Activated T-cell treated with anti-CD3 and anti-CD28 coated beads, Interleukin-2, amount 50 U/mL, for 24 hours (primary cell): ENCODE measurements at regions not wholly inside any gene's neighbourhood (a gene's known extent, or its start where the extent isn't known, plus 50 kb on each side); places are given as distances from the start of the nearest gene placed in this dataset.

Source experiments
- DNase-seq: peaks from one replicate; pipeline ENCODE4 v3.0.0-alpha.2; 2020
- H3K27ac Mint-ChIP-seq: 2 replicates; pipeline ENCODE4 v1.8.0; 2020; ENCODE audit warnings: mild to moderate bottlenecking, mixed read lengths
- H3K27me3 Mint-ChIP-seq: 2 replicates; pipeline ENCODE4 v1.8.0; 2020; ENCODE audit warnings: mixed read lengths
- H3K36me3 Mint-ChIP-seq: 2 replicates; pipeline ENCODE4 v1.8.0; 2020; ENCODE audit warnings: low read depth, mixed read lengths
- H3K4me1 Mint-ChIP-seq: 2 replicates; pipeline ENCODE4 v1.8.0; 2020; ENCODE audit warnings: low read depth, mixed read lengths
- H3K4me3 Mint-ChIP-seq: 2 replicates; pipeline ENCODE4 v1.8.0; 2020; ENCODE audit warnings: mild to moderate bottlenecking, moderate library complexity, mixed read lengths
- H3K9me3 Mint-ChIP-seq: 2 replicates; pipeline ENCODE4 v1.8.0; 2020; ENCODE audit warnings: mixed read lengths

DNA sequence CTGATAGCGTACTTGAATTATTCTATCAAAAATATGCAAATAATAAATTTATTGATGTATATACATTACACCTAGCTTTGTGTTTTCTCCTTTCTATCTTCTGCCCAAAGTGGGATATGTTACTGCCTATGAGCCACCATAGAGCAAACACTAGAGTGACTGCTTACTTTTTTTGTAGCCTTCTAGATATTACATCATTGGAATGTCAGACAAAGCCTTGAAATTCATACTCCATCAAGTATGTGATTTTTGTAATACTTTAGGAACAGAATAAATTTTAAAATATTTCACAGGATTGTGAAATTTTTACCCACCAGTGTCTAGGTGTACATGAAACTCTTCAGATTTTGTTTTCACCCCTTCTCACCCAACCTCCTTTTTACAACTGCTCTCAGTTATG, 787.6 kb downstream of the USP25 start:
- Mint-ChIP-seq H3K27me3 (no peaks in the 10 kb centered on the region), H3K27ac (no peak overlapping the region), H3K9me3 (peaks cover 2% of the 10 kb centered on the region), H3K36me3 (no peaks in the 10 kb centered on the region), H3K4me3 (no peak overlapping the region), H3K4me1 (no peaks in the 10 kb centered on the region)
- DNase-seq: no peak

GRCh38 chr21:16519036-16519435, 789.3 kb downstream of the USP25 start:
- Mint-ChIP-seq H3K9me3 (no peaks in the 10 kb centered on the region), H3K36me3 (no peaks in the 10 kb centered on the region), H3K4me1 (no peaks in the 10 kb centered on the region), H3K27me3 (no peaks in the 10 kb centered on the region), H3K4me3 (no peak overlapping the region), H3K27ac (no peak overlapping the region)
- no peak for DNase-seq

DNA sequence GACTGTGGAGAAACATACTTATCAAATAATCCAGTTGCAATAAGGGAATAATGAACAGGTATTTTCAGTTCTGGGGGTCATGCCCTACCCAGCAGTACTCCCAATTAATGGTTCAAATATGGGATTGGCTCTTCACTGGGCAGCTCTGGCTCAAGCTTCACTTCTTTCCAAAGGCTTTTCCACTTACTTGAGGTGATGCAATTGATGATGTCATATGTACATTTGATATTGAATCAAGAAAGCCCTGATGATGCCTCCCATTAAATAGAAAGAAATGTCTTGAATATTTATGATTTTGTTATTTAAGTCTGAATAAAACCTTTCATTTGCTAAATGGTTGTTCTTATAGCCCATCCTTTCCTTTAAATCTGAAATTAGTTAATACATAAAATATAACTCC, 789.9 kb downstream of the USP25 start:
- H3K27ac Mint-ChIP-seq: no peak overlapping the region
- no peaks in the 10 kb centered on the region for H3K4me1 Mint-ChIP-seq
- H3K4me3 Mint-ChIP-seq: no peak overlapping the region
- no peaks in the 10 kb centered on the region for H3K36me3 Mint-ChIP-seq
- H3K27me3 Mint-ChIP-seq: no peaks in the 10 kb centered on the region
- no peaks in the 10 kb centered on the region for H3K9me3 Mint-ChIP-seq
- DNase-seq: no peak

- no peaks in the 10 kb centered on the region for H3K4me1 Mint-ChIP-seq
- no peaks in the 10 kb centered on the region for H3K36me3 Mint-ChIP-seq
- H3K27me3 Mint-ChIP-seq: no peaks in the 10 kb centered on the region
- no peaks in the 10 kb centered on the region for H3K9me3 Mint-ChIP-seq
- no peak overlapping the region for H3K4me3 Mint-ChIP-seq
- no peak for DNase-seq
- no peak overlapping the region for H3K27ac Mint-ChIP-seq
Measured at GRCh38 chr21:16522548-16522947, 792.8 kb downstream of the USP25 start.

GRCh38 chr21:16530656-16531055, 800.9 kb downstream of the USP25 start:
- Mint-ChIP-seq H3K4me1 (no peaks in the 10 kb centered on the region), H3K27me3 (no peaks in the 10 kb centered on the region), H3K27ac (no peak overlapping the region), H3K36me3 (no peaks in the 10 kb centered on the region), H3K4me3 (no peak overlapping the region), H3K9me3 (peaks cover 16% of the 10 kb centered on the region)
- no peak for DNase-seq

DNA sequence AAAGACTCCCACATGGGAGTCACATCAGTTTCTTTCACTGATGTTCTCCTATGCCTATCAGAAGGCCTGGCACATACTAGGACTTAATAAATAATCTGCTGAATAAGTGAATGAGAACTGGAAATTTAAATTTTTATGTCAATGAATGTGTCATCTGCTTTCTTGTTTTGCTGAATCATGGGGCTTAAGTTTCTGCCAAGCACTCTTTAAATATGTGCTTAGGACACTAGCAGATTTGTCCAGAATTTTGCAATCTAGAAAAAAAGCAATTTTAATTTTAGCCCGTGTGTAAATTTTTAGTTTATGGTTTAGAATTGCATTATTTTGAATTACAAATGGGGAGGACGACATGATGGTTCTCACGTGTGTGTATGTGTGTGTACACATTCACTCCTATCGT, 803.1 kb downstream of the USP25 start:
- DNase-seq: no peak
- H3K4me1 Mint-ChIP-seq: no peaks in the 10 kb centered on the region
- no peaks in the 10 kb centered on the region for H3K27me3 Mint-ChIP-seq
- H3K36me3 Mint-ChIP-seq: no peaks in the 10 kb centered on the region
- no peak overlapping the region for H3K27ac Mint-ChIP-seq
- peaks cover 16% of the 10 kb centered on the region for H3K9me3 Mint-ChIP-seq
- H3K4me3 Mint-ChIP-seq: no peak overlapping the region

GRCh38 chr21:16533692-16534407, 804.1 kb downstream of the USP25 start:
- peaks cover 16% of the 10 kb centered on the region for H3K9me3 Mint-ChIP-seq
- H3K36me3 Mint-ChIP-seq: no peaks in the 10 kb centered on the region
- no peak overlapping the region for H3K27ac Mint-ChIP-seq
- H3K4me1 Mint-ChIP-seq: no peaks in the 10 kb centered on the region
- H3K4me3 Mint-ChIP-seq: no peak overlapping the region
- DNase-seq: no peak
- no peaks in the 10 kb centered on the region for H3K27me3 Mint-ChIP-seq

DNA sequence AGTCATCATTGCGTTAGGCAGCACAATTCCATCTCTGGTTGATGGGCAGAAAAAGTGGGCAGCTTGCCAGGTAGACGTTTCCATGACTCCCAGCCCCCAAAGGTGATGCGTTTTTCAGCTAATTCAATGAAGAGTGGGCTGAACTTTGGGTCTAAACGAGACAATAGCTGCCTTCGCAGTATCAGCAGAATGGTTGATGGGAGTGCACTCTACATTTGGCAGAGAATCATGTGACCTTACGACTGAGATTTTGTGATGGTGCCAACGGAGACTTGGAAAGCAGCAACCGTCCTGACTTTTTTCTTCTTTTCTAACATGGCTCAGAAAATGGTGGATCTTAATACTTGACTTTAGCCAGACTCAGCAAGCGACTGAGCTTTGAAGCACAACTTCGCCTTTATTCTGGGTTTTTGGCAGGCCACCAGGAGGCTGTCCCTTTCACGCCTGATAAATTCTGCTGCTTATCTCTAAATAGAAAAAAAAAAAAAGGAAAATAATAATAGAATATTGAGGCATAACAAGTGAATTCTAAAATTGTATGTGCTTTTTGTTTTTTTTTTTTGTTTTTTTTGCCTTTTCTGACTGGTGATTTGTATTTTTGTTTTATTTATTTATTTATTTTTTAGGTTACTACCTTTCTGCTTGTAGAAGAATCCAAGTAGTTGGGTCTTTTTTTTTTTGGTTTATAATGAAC, 804.8 kb downstream of the USP25 start:
- Mint-ChIP-seq H3K9me3 (peaks cover 16% of the 10 kb centered on the region), H3K4me1 (no peaks in the 10 kb centered on the region), H3K4me3 (no peak overlapping the region), H3K27me3 (no peaks in the 10 kb centered on the region), H3K27ac (no peak overlapping the region), H3K36me3 (no peaks in the 10 kb centered on the region)
- DNase-seq: no peak

DNA sequence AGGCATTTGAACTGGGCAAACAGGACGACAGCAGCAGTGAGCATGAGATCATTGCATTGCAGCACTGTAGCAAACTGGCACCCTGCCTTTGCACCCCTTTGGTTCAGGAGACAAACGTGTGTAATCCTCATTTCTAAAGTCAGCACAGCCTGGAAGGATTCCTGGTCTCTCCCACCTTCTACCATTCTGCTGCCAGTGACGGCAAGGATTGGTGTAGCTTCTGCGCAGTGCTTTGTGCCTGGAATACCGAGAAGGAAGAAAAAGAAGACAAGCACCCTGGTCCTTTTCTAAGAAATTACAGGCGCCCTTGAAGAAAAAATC, 805.3 kb downstream of the USP25 start:
- H3K27ac Mint-ChIP-seq: no peak overlapping the region
- no peak overlapping the region for H3K4me3 Mint-ChIP-seq
- H3K9me3 Mint-ChIP-seq: peaks cover 15% of the 10 kb centered on the region
- DNase-seq: no peak
- no peaks in the 10 kb centered on the region for H3K36me3 Mint-ChIP-seq
- no peaks in the 10 kb centered on the region for H3K4me1 Mint-ChIP-seq
- H3K27me3 Mint-ChIP-seq: no peaks in the 10 kb centered on the region

DNA sequence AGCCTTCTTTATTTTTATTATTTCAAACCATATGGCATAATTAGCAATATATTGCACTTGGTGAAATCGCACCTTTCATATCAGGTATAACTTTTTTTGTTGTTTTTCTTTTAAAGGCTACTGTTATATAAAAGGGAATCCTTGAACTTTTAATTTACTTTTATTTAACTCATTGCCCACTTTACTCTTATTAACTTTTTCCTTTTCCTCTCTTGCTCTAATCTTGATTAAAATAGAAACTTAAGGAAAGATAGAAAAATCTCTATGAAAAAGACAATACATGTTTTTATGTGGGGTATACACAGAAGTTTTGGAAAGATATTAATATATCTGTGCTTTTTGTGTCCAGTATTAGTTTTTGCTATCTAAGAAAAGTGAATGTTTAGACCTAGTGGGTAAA, 805.8 kb downstream of the USP25 start:
- no peak for DNase-seq
- Mint-ChIP-seq H3K9me3 (peaks cover 13% of the 10 kb centered on the region), H3K27me3 (no peaks in the 10 kb centered on the region), H3K27ac (no peak overlapping the region), H3K4me1 (no peaks in the 10 kb centered on the region), H3K36me3 (no peaks in the 10 kb centered on the region), H3K4me3 (no peak overlapping the region)

- Mint-ChIP-seq H3K4me3 (no peak overlapping the region), H3K27me3 (no peaks in the 10 kb centered on the region), H3K4me1 (no peaks in the 10 kb centered on the region), H3K9me3 (peaks cover 13% of the 10 kb centered on the region), H3K27ac (no peak overlapping the region), H3K36me3 (no peaks in the 10 kb centered on the region)
- no peak for DNase-seq
Measured at GRCh38 chr21:16536140-16536539, 806.4 kb downstream of the USP25 start.

GRCh38 chr21:16536643-16537434, 807.1 kb downstream of the USP25 start:
- no peak for DNase-seq
- Mint-ChIP-seq H3K4me3 (no peak overlapping the region), H3K4me1 (no peaks in the 10 kb centered on the region), H3K9me3 (peaks cover 8% of the 10 kb centered on the region), H3K36me3 (no peaks in the 10 kb centered on the region), H3K27me3 (no peaks in the 10 kb centered on the region), H3K27ac (no peak overlapping the region)

- Mint-ChIP-seq H3K9me3 (peaks cover 8% of the 10 kb centered on the region), H3K4me3 (no peak overlapping the region), H3K27me3 (no peaks in the 10 kb centered on the region), H3K27ac (no peak overlapping the region), H3K36me3 (no peaks in the 10 kb centered on the region), H3K4me1 (no peaks in the 10 kb centered on the region)
- no peak for DNase-seq
Measured at GRCh38 chr21:16537501-16537900, 807.7 kb downstream of the USP25 start.

DNA sequence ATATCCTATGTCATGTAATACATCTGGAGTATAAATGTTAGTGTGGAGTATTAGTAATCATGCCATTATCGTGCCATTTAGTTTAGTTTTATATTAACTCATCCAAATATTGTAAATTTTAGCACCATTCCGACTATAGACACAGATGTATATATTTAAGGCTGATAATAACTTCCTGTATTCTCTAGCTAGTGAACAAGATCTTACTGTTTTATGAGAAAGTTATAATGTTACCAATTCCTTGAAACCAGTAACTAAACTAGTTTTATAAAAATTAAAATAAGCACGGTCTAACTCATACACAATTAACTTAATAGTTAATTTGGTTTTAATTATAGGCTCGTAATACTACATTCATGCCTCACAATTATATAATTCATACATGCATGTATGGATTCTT, 808.6 kb downstream of the USP25 start:
- no peaks in the 10 kb centered on the region for H3K36me3 Mint-ChIP-seq
- peaks cover 4% of the 10 kb centered on the region for H3K9me3 Mint-ChIP-seq
- DNase-seq: no peak
- H3K27me3 Mint-ChIP-seq: no peaks in the 10 kb centered on the region
- no peak overlapping the region for H3K27ac Mint-ChIP-seq
- H3K4me3 Mint-ChIP-seq: no peak overlapping the region
- H3K4me1 Mint-ChIP-seq: no peaks in the 10 kb centered on the region

GRCh38 chr21:16538936-16539440, 809.2 kb downstream of the USP25 start:
- Mint-ChIP-seq H3K27ac (no peak overlapping the region), H3K27me3 (no peaks in the 10 kb centered on the region), H3K4me1 (no peaks in the 10 kb centered on the region), H3K4me3 (no peak overlapping the region), H3K9me3 (peaks cover 4% of the 10 kb centered on the region), H3K36me3 (no peaks in the 10 kb centered on the region)
- no peak for DNase-seq
